ENCODE measurements at regions not wholly inside any gene's neighbourhood (a gene's known extent, or its start where the extent isn't known, plus 50 kb on each side); places are given as distances from the start of the nearest gene placed in this dataset.

DNA sequence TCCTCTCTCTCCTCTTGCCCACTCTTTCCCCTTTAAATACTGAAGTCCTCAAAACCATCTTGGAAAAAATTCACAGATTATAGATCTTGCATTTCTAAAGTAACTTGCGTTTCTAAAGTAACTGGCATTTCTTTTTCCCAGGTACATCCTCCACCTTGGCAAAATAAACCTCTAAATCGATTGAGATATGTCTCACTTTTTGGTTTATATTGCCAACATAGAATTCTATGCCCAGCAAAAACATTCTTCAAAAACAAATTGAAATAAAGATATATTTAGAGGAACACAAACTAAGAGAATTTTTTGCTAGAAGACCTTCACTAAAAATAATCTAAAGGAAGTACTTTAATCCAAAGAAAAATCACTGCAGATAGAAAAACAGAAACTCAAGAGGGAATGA lies 122.5 kb upstream of the RBMS1 start:
- no peak for TF ChIP-seq POLR2A (IDR thresholded peaks at IDR 0.05)
- TF ChIP-seq, protein P1, sequence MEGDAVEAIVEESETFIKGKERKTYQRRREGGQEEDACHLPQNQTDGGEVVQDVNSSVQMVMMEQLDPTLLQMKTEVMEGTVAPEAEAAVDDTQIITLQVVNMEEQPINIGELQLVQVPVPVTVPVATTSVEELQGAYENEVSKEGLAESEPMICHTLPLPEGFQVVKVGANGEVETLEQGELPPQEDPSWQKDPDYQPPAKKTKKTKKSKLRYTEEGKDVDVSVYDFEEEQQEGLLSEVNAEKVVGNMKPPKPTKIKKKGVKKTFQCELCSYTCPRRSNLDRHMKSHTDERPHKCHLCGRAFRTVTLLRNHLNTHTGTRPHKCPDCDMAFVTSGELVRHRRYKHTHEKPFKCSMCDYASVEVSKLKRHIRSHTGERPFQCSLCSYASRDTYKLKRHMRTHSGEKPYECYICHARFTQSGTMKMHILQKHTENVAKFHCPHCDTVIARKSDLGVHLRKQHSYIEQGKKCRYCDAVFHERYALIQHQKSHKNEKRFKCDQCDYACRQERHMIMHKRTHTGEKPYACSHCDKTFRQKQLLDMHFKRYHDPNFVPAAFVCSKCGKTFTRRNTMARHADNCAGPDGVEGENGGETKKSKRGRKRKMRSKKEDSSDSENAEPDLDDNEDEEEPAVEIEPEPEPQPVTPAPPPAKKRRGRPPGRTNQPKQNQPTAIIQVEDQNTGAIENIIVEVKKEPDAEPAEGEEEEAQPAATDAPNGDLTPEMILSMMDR (IDR thresholded peaks at IDR 0.05) = no peak
- no peak for TF ChIP-seq POLR2AphosphoS5 (IDR thresholded peaks at IDR 0.05)

Measured in breast epithelium (tissue), 3 donors.